ENCODE measurements at regions not wholly inside any gene's neighbourhood (a gene's known extent, or its start where the extent isn't known, plus 50 kb on each side); places are given as distances from the start of the nearest gene placed in this dataset.

DNA sequence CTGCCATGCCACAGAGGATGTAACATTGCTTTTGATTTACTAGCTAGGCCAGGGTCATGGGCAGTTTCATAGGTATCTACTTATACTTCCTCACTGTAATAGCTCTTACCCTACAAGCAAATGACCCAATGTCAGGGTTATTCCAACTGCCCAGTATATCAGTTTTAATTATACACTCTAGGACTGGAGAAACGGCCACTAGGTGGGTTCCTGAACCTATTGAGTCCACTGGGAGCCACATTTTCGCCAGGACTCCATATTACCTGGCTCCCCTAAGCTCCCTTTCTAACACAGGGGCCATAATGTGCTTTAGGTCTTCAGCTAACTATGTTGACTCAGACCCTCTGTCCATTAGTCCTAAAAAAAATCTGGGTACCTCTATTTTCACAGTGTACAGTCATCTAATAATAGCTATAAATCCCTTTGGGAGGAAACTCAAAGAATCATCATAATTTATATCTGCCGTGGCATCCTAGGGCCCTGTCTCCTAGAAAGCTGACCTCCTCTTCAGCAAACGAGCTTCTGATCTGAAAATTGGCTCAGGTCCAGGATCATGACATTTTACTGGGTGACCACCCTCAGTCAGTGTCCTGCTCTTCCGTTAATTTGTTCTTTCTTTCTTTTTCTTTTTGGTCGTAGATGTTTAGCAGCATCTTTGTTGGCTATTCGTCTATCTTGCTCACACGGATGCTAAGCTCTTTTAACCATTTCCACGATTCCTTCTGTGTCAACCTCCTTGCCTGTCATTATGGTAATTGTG, 244.3 kb downstream of the FAM76B start:
- Mint-ChIP-seq H3K4me3 (no peak overlapping the region), H3K4me1 (ENCODE audit: low read depth) (peaks cover 27% of the 10 kb centered on the region), H3K27ac (no peak overlapping the region), H3K9me3 (peaks cover 3% of the 10 kb centered on the region), H3K27me3 (no peaks in the 10 kb centered on the region), H3K36me3 (ENCODE audit: low read depth) (no peaks in the 10 kb centered on the region)

DNA sequence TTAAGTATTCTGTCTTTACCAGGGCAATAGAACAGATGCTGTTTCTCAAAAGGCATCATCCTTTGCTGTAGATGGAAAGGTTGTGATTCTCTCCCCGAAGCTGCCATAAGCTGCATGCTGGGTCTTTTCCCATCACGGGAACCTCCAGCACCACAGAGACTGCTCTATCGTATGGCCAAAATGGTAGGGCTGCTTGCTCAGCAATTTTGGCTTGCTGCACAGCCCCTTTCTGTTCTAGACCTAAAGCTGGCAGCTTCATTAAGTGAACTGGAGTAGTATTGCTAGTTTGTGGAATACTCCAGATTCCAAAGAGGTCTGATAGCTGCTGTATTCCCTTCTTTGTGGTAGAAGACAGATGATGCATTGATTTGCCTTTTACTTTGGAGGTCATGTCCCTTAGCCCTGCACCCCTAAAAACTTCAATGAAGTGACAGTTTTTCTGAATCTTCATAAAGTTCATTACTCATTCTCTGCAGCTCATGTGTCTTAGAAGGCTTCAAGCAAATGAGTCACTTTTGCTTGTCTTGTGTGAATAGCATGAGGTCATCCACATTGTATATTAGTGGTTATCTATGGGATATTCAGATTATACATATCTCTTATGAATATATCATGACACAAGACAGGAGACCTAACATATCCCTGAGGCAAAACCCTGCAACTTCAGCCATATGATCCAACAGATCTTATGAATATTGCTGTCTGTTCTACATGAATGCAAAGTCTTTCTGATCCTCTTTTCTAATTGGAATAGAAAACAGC, 245.3 kb downstream of the FAM76B start:
- H3K4me3 Mint-ChIP-seq, result no peak overlapping the region
- no peak overlapping the region for H3K27ac Mint-ChIP-seq
- H3K36me3 Mint-ChIP-seq (ENCODE audit: low read depth), result no peaks in the 10 kb centered on the region
- H3K4me1 Mint-ChIP-seq (ENCODE audit: low read depth), result peaks cover 22% of the 10 kb centered on the region
- peaks cover 3% of the 10 kb centered on the region for H3K9me3 Mint-ChIP-seq
- no peaks in the 10 kb centered on the region for H3K27me3 Mint-ChIP-seq

DNA sequence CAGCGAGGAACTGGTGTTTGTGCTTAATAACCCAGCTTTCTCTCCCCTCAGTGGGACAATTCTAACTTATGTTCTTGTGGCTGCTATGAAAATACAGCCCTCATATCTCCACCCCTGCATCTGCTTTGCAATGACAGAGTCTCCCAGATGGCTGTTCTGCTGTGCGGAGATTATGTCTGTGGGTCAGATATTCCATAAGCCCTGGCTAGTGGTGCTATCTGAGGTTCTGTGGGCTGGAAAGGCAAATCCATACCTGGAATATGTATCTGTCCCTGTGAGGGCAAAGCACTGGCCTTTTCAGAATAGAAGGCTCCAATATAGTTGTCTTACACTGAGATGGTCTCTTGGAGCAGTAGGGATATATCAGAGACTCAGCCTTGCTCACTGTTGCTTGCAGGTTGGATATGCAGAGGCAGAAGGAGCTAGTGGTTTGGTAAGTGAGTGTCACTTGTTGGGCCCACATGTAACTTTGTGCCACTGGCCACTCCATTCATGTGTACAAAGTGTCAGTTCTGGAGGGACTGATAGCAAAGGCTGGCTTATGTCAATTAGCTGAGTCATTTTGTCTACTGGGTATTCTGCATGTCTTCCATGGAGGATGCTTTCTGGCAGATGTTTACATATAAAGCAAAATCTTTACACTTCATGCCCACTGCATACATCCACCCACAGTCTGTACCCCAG, 246.6 kb downstream of the FAM76B start:
- H3K36me3 Mint-ChIP-seq (ENCODE audit: low read depth), result no peaks in the 10 kb centered on the region
- H3K4me1 Mint-ChIP-seq (ENCODE audit: low read depth), result peaks cover 17% of the 10 kb centered on the region
- no peak overlapping the region for H3K27ac Mint-ChIP-seq
- H3K9me3 Mint-ChIP-seq, result peaks cover 3% of the 10 kb centered on the region
- no peaks in the 10 kb centered on the region for H3K27me3 Mint-ChIP-seq
- no peak overlapping the region for H3K4me3 Mint-ChIP-seq

DNA sequence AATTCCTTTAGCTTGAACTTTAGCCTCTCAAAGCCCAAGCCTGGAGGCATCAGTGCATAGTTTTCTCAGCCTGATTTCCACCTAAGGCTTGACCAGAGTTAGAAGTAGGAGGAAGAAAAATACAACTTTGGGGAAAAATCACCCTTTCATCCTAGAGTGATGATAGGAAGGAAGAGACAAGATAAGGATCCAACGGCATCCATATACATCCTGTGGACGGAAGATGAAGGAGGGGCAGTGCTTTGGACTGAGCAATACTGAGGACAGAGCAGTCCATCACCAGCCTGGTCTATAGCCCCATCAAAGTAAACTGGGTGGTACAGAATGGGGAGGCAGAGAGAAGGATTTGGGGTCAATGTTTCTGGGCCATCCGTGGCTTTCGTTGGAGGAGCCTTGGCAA, 247.9 kb downstream of the FAM76B start:
- Mint-ChIP-seq H3K9me3 (peaks cover 3% of the 10 kb centered on the region), H3K4me3 (no peak overlapping the region), H3K27ac (no peak overlapping the region), H3K36me3 (ENCODE audit: low read depth) (no peaks in the 10 kb centered on the region), H3K4me1 (ENCODE audit: low read depth) (peaks cover 10% of the 10 kb centered on the region), H3K27me3 (no peaks in the 10 kb centered on the region)

DNA sequence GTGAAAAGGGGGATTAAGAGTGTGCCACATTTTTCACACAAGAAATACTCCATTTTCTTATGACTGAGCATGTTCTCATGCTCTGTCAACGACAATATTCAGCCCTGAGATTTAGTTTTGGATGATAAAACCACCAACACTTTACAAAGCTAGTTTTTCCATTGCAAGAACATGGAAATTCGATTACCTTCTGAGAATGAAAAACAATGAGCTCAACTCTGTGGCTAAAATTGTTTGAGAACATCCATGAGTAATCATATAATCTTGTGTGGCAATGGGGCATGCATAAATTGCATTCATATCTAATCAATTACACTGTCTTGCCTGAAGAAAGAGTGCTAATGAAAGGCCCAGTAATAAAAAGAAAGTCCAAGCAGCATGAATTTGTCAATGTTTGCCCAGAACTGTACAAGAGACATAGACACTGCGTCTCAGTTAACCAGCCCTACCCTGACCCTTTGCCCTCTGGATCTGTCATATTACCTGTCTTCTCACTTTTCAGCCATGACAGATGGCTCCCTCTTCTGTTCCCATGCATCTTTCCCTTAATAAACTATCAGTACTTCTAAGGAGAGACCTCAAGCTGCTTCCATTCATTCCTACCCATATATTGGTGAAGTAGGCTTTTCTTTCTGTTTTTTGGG, 253.4 kb downstream of the FAM76B start:
- Mint-ChIP-seq H3K4me3 (no peak overlapping the region), H3K27ac (no peak overlapping the region), H3K9me3 (peaks cover 21% of the 10 kb centered on the region), H3K36me3 (ENCODE audit: low read depth) (no peaks in the 10 kb centered on the region), H3K27me3 (no peaks in the 10 kb centered on the region), H3K4me1 (ENCODE audit: low read depth) (peaks cover 5% of the 10 kb centered on the region)

DNA sequence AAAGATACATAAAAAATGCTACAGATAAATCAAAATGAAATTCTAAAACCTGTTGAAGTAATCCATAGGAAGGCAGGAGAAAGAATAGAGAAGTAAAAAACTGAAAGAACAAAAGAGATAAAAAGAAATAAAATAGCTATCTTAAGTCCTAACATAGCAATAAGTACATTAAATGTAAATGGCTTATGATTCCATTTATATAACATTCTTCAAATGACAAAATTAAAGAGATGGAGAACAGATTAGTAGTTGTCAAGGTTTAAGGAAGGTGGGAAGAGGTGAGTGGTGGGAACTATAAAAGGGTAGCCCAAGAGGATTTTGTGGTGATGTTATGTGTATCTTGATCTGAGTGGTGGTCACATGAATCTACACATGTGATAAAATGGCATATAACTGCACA, 254.8 kb downstream of the FAM76B start:
- Mint-ChIP-seq H3K9me3 (peaks cover 21% of the 10 kb centered on the region), H3K36me3 (ENCODE audit: low read depth) (no peaks in the 10 kb centered on the region), H3K27me3 (peaks cover 4% of the 10 kb centered on the region), H3K27ac (no peak overlapping the region), H3K4me1 (ENCODE audit: low read depth) (peaks cover 5% of the 10 kb centered on the region), H3K4me3 (no peak overlapping the region)

DNA sequence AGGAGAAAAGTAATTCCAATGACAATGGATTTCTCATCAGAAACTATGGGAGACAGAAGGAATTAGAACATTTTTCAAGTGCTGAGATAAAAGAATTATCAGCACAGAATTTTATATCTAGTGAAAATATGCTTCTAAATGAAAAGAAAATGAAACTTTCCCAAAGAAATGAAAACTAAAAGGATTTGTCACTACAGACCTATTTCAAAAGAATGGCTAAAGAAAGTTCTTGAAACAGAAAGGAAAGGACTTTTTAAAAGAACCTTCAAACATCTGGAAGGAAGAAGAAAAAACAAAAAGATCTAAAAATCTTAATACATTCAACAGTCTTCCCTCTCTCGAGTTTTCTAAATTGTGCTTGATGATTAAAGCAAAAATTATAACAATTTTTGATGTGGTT, 255.4 kb downstream of the FAM76B start:
- no peak overlapping the region for H3K4me3 Mint-ChIP-seq
- no peak overlapping the region for H3K27ac Mint-ChIP-seq
- peaks cover 4% of the 10 kb centered on the region for H3K27me3 Mint-ChIP-seq
- H3K9me3 Mint-ChIP-seq, result peaks cover 21% of the 10 kb centered on the region
- no peaks in the 10 kb centered on the region for H3K36me3 Mint-ChIP-seq (ENCODE audit: low read depth)
- peaks cover 5% of the 10 kb centered on the region for H3K4me1 Mint-ChIP-seq (ENCODE audit: low read depth)

DNA sequence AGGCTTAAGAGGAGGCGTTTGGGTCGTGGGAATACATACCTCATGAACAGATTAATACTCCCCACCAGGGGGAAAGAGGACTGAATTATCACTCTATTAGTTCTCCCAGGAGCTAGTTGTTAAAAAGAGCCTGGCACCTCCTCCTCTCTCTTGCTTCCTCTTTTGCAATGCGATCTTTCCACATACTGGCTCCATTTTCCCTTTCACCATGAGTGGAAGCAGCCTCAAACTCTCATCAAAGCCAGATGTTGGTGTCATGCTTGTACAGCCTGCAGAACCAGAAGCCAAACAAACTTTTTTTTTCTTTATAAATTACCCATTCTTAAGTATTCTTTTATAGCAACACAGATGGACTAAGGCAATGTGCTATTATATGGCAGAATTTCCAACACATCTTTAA, 258.5 kb downstream of the FAM76B start:
- peaks cover 1% of the 10 kb centered on the region for H3K4me1 Mint-ChIP-seq (ENCODE audit: low read depth)
- H3K9me3 Mint-ChIP-seq, result peaks cover 21% of the 10 kb centered on the region
- H3K36me3 Mint-ChIP-seq (ENCODE audit: low read depth), result no peaks in the 10 kb centered on the region
- no peak overlapping the region for H3K4me3 Mint-ChIP-seq
- no peak overlapping the region for H3K27ac Mint-ChIP-seq
- H3K27me3 Mint-ChIP-seq, result peaks cover 4% of the 10 kb centered on the region

DNA sequence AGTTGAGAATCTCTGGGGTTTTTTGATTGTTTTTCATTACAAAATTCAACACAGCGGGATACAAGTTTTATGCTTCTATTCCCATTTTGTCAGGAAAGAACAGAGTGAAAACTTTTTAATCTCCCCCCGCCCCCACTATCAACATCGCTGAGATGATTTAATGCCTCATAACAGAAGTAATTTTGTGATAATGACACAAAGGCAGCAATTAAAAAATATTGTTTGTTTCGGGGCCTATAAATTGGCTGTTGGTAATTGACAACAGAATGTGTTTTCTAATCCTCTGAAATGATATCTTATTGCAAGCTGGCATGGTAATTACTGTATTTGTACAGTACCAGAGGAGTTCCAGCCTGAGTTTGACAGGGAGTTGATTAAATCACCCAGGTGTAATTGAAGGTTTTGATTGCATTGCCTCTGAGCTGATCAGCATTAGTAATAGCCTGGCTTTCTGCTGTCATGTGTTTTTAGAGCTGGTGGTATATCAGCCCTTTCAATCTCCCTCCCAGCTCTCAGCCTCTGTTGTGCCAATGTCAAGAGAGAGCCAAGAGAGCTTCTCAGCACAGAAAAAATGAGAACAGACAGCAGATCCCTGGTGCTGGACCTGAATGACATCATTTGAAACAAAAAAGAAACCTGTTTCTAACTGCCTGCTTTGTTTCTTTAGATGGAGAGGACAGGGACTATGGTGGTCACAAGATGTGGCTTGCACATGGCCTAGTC, 265.1 kb downstream of the FAM76B start:
- Mint-ChIP-seq H3K27ac (no peak overlapping the region), H3K4me3 (no peak overlapping the region), H3K4me1 (ENCODE audit: low read depth) (no peaks in the 10 kb centered on the region), H3K27me3 (no peaks in the 10 kb centered on the region), H3K36me3 (ENCODE audit: low read depth) (no peaks in the 10 kb centered on the region), H3K9me3 (no peaks in the 10 kb centered on the region)

DNA sequence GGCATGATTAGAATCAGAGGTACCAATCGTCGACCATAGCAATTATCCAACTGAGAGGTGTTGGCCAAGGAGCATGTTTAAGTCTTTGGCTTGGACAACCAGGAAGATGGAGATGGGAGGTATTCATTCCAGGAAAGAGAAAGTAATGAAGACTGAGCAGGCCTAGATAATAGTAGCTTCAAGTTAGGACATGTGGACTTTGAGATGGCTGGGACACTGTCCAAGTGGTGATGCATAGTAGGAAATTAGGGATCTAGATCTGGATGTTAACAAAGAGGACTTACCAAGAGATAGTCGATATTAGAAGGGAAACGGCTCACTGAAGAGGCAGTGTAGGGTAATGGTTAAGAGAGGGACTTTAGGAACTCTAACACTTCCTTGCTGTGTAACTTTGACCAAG, 266.7 kb downstream of the FAM76B start:
- Mint-ChIP-seq H3K27me3 (no peaks in the 10 kb centered on the region), H3K36me3 (ENCODE audit: low read depth) (no peaks in the 10 kb centered on the region), H3K4me3 (no peak overlapping the region), H3K4me1 (ENCODE audit: low read depth) (no peaks in the 10 kb centered on the region), H3K27ac (no peak overlapping the region), H3K9me3 (no peaks in the 10 kb centered on the region)

DNA sequence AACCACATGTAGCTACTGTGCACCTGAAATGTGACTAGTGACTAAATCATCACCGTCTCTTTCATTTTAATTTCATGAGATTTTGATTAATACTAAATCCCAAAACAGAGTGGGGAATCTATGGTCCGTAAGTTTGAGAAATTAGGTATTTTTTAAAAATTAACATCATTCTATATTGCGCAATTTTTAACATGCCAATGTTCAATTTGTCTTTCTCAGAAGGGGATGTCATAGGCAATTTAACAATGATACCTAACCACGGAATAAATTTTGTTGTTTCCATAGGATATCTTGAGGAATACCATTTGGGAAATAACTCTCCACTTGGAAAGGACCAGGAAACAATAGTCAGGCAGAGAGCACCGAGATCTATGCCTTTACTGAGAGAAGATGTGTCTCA, 267.7 kb downstream of the FAM76B start:
- Mint-ChIP-seq H3K27me3 (no peaks in the 10 kb centered on the region), H3K9me3 (no peaks in the 10 kb centered on the region), H3K36me3 (ENCODE audit: low read depth) (no peaks in the 10 kb centered on the region), H3K4me1 (ENCODE audit: low read depth) (no peaks in the 10 kb centered on the region), H3K4me3 (no peak overlapping the region), H3K27ac (no peak overlapping the region)

DNA sequence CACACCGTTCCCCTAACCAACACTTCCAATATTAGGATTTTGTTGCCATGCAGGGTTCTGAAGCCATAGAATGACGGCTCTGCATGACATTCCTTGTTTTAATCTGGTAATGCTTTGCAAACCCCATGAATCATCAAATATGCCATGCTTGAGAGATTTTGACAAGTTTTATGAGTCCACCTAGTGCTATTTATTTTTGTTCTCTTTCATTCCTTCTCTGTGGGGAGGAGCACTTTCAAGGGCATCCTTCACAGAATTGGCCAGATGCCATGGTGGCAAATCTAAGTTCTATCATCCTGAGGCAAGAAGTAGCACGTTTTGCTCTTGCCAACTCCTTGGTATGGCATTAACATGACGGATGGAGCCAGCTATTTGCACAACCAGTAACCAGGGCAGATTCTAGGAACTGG, 268.4 kb downstream of the FAM76B start:
- Mint-ChIP-seq H3K36me3 (ENCODE audit: low read depth) (no peaks in the 10 kb centered on the region), H3K27me3 (no peaks in the 10 kb centered on the region), H3K9me3 (no peaks in the 10 kb centered on the region), H3K27ac (no peak overlapping the region), H3K4me1 (ENCODE audit: low read depth) (no peaks in the 10 kb centered on the region), H3K4me3 (no peak overlapping the region)

DNA sequence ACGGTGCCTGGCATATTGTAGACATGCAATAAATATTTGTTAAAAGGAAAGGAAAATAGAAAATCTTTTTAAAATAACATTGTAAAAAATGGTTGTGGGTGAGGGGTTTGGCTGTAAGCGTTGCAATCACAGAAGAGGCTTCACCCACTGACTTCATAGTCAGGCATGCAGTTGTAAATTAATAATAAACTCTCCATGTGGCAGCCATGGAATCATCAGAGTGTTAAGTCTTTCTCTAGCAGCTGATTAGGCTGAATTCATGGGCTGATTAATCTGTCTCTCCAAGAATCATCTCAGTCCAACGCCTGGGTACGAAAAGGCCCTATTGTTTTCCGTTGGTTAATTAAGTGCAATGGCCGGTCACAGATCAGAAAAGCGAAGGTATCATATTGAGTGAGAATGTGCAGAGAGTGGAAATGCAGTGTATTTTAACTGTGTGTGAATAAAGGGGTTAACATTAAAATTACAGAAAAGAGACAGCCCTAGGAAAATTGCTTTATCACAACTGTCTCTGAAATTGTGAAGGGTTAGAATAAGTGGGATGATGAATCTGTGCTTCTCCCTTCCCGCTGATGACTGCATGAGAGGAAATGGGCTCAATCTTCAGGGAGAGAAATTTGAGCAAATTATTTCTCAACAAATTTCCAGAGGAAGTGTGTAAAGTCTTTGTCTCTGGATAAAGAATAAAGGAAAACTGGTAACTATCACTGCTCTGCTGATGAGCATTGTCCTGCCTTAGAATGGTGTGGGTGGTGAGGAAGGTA, 269.0 kb downstream of the FAM76B start:
- Mint-ChIP-seq H3K9me3 (no peaks in the 10 kb centered on the region), H3K4me1 (ENCODE audit: low read depth) (no peaks in the 10 kb centered on the region), H3K36me3 (ENCODE audit: low read depth) (no peaks in the 10 kb centered on the region), H3K27me3 (no peaks in the 10 kb centered on the region), H3K27ac (no peak overlapping the region), H3K4me3 (no peak overlapping the region)

DNA sequence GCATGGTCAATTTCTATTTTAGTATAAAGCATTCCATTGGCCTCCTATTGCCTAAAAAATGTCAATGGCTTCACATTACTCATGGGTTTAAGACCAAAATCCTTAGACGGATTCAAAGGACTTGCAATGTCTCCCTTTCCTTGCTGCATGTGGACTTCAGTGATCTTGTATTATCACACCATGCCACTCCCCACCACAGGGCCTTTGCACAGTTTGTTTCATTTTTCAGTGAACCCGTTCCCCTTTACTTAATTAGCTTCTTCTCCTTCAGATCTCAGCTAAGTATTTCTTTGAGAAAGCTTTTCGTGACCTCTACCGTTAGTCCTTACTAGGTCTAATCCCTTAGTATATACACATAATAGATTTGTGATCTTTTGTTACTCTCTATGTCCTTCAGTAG, 269.7 kb downstream of the FAM76B start:
- no peak overlapping the region for H3K27ac Mint-ChIP-seq
- no peaks in the 10 kb centered on the region for H3K27me3 Mint-ChIP-seq
- H3K4me1 Mint-ChIP-seq (ENCODE audit: low read depth), result no peaks in the 10 kb centered on the region
- H3K4me3 Mint-ChIP-seq, result no peak overlapping the region
- no peaks in the 10 kb centered on the region for H3K36me3 Mint-ChIP-seq (ENCODE audit: low read depth)
- H3K9me3 Mint-ChIP-seq, result no peaks in the 10 kb centered on the region

Data from stimulated activated naive CD8-positive, alpha-beta T cell treated with anti-CD3 and anti-CD28 coated beads, Interleukin-15, Interleukin-2, amounts not matched to agents 100 ng/mL and 50 ng/mL, for 24 hours (primary cell).